ENCODE measurements at regions not wholly inside any gene's neighbourhood (a gene's known extent, or its start where the extent isn't known, plus 50 kb on each side); places are given as distances from the start of the nearest gene placed in this dataset.

GRCh38 chr13:22428188-22428828, 752.5 kb upstream of the SGCG start (continued):
- TF ChIP-seq ZNF318 (IDR thresholded peaks at IDR 0.05; ENCODE audit: borderline replicate concordance in 1 of 2, low read depth in 1 of 2) (peak in 1 of 2 experiments; percentile 78; a peak in 2 of 4 replicates), MYNN (IDR thresholded peaks at IDR 0.05) (no peak), MYNN (CRISPR knock-in tag; IDR thresholded peaks at IDR 0.05) (no peak), ZNF764 (CRISPR knock-in tag; IDR thresholded peaks at IDR 0.05; ENCODE audit: low read depth) (no peak), CBFA2T3 (IDR thresholded peaks at IDR 0.05) (peak; percentile 63), SLC30A9 (CRISPR knock-in tag; IDR thresholded peaks at IDR 0.05) (no peak), NONO (IDR thresholded peaks at IDR 0.05; ENCODE audit: low read depth in 2 of 2, low read length in 1 of 2) (no peak), ZNF311 (CRISPR knock-in tag; IDR thresholded peaks at IDR 0.05) (0 out of 2 replicates have a peak, but pooled peaks have one; percentile 31), ZNF133 (CRISPR knock-in tag; IDR thresholded peaks at IDR 0.05) (no peak), FOSL1 (tag; conservative IDR thresholded peaks at IDR 0.05) (peak; percentile 49; the same call in 1 of the 2 replicates), FOXM1 (IDR thresholded peaks at IDR 0.05; ENCODE audit: low read depth) (peak; percentile 62; the same call in 1 of the 2 replicates), FOXM1 (CRISPR knock-in tag; IDR thresholded peaks at IDR 0.05; ENCODE audit: low read depth) (no peak), ZNF184 (CRISPR knock-in tag; IDR thresholded peaks at IDR 0.05) (no peak), ELK1 (CRISPR knock-in tag; IDR thresholded peaks at IDR 0.05) (no peak)
- TF ChIP-seq, protein P1, sequence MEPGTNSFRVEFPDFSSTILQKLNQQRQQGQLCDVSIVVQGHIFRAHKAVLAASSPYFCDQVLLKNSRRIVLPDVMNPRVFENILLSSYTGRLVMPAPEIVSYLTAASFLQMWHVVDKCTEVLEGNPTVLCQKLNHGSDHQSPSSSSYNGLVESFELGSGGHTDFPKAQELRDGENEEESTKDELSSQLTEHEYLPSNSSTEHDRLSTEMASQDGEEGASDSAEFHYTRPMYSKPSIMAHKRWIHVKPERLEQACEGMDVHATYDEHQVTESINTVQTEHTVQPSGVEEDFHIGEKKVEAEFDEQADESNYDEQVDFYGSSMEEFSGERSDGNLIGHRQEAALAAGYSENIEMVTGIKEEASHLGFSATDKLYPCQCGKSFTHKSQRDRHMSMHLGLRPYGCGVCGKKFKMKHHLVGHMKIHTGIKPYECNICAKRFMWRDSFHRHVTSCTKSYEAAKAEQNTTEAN (CRISPR knock-in tag; IDR thresholded peaks at IDR 0.05): no peak
- TF ChIP-seq, protein P2, sequence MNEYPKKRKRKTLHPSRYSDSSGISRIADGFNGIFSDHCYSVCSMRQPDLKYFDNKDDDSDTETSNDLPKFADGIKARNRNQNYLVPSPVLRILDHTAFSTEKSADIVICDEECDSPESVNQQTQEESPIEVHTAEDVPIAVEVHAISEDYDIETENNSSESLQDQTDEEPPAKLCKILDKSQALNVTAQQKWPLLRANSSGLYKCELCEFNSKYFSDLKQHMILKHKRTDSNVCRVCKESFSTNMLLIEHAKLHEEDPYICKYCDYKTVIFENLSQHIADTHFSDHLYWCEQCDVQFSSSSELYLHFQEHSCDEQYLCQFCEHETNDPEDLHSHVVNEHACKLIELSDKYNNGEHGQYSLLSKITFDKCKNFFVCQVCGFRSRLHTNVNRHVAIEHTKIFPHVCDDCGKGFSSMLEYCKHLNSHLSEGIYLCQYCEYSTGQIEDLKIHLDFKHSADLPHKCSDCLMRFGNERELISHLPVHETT (CRISPR knock-in tag; conservative IDR thresholded peaks at IDR 0.05 in 1 of 2, IDR thresholded peaks at IDR 0.05 in 1 of 2): no peak
